Body of pancreas (tissue), 4 donors: ENCODE measurements at regions not wholly inside any gene's neighbourhood (a gene's known extent, or its start where the extent isn't known, plus 50 kb on each side); places are given as distances from the start of the nearest gene placed in this dataset.

Experiments
- CTCF ChIP-seq, 7 experiments: fragments of 450-650 bp in 4 of 7; fragments of 200-600 bp in 3 of 7; sonication (generic) in 3 of 7; IDR thresholded peaks; one replicate each; pipeline ENCODE4 v1.5.1; 2016 to 2019; ENCODE audit warnings: antibody characterized with exemption in 7 of 7
- POLR2A ChIP-seq, 3 donors: fragments of 450-650 bp; IDR thresholded peaks; one replicate each; pipeline ENCODE4 v1.6.1; 2016; ENCODE audit warnings: antibody characterized with exemption in 3 of 3, mild to moderate bottlenecking in 2 of 3

GRCh38 chr12:17142856-17143255 is 536.9 kb upstream of the LMO3 start:
- TF ChIP-seq CTCF (IDR thresholded peaks at IDR 0.05), result no peak
- TF ChIP-seq POLR2A (IDR thresholded peaks at IDR 0.05), result no peak
